ENCODE measurements at regions not wholly inside any gene's neighbourhood (a gene's known extent, or its start where the extent isn't known, plus 50 kb on each side); places are given as distances from the start of the nearest gene placed in this dataset.

DNA sequence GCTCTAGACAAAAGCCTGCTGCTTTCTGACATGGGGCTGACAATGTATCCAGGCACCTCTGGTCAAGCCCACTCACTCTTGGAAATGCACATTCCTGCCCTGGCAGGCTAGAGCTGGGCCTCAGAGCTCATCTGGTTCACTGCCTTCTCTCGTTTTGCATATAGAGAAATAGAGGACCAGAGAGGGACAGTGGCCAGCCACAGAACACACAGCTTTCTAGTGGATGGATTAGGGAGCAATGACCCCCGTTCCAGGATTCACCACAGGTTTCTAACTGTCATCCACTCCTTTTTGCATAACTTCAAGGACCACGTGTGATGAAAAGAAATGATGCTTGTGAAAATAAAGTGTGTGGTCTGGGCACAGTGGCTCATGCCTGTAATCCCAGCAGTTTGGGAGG is 129.6 kb upstream of the IGSF21 start (continued):
- TF ChIP-seq BACH2 (CRISPR knock-in tag; IDR thresholded peaks at IDR 0.05; ENCODE audit: borderline replicate concordance) (no peak), ZNF8 (CRISPR knock-in tag; IDR thresholded peaks at IDR 0.05) (no peak), ZC3H10 (CRISPR knock-in tag; IDR thresholded peaks at IDR 0.05) (no peak)
- TF ChIP-seq, protein P1, sequence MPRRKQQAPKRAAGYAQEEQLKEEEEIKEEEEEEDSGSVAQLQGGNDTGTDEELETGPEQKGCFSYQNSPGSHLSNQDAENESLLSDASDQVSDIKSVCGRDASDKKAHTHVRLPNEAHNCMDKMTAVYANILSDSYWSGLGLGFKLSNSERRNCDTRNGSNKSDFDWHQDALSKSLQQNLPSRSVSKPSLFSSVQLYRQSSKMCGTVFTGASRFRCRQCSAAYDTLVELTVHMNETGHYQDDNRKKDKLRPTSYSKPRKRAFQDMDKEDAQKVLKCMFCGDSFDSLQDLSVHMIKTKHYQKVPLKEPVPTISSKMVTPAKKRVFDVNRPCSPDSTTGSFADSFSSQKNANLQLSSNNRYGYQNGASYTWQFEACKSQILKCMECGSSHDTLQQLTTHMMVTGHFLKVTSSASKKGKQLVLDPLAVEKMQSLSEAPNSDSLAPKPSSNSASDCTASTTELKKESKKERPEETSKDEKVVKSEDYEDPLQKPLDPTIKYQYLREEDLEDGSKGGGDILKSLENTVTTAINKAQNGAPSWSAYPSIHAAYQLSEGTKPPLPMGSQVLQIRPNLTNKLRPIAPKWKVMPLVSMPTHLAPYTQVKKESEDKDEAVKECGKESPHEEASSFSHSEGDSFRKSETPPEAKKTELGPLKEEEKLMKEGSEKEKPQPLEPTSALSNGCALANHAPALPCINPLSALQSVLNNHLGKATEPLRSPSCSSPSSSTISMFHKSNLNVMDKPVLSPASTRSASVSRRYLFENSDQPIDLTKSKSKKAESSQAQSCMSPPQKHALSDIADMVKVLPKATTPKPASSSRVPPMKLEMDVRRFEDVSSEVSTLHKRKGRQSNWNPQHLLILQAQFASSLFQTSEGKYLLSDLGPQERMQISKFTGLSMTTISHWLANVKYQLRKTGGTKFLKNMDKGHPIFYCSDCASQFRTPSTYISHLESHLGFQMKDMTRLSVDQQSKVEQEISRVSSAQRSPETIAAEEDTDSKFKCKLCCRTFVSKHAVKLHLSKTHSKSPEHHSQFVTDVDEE (CRISPR knock-in tag; IDR thresholded peaks at IDR 0.05), result no peak

DNA sequence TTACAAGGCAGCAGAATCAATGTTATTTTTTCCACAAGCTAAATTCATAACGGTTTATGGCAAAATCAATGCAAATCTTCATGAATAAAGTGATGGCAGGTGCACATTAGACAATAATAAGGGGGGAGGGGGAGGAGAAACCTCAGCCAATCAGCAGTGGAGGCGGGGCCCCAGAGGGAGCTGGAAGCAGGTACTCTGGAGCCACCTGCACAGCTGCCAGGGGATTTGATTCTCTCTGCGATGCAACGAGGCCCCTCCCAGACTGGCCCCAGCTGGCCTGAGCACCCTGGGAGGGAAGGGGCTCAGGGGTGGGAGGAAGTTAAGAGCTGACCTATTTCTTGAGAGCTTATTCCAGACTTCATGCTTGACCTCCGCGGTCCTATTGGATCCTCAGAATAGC is 127.8 kb upstream of the IGSF21 start:
- no peak for ATAC-seq

GRCh38 chr1:17982197-17982596 is 125.4 kb upstream of the IGSF21 start:
- ATAC-seq, result no peak
- TF ChIP-seq RARB (CRISPR knock-in tag; IDR thresholded peaks at IDR 0.05) (no peak), POU6F1 (CRISPR knock-in tag; IDR thresholded peaks at IDR 0.05; ENCODE audit: borderline replicate concordance, low read depth) (no peak), CSDC2 (CRISPR knock-in tag; IDR thresholded peaks at IDR 0.05) (no peak), SNAI2 (CRISPR knock-in tag; IDR thresholded peaks at IDR 0.05) (no peak), ZFP3 (CRISPR knock-in tag; IDR thresholded peaks at IDR 0.05) (no peak), GLIS3 (CRISPR knock-in tag; IDR thresholded peaks at IDR 0.05) (no peak), ZC3H10 (CRISPR knock-in tag; IDR thresholded peaks at IDR 0.05) (no peak), ARNTL (CRISPR knock-in tag; IDR thresholded peaks at IDR 0.05; ENCODE audit: borderline replicate concordance, low read depth) (no peak)
- TF ChIP-seq, protein P2, sequence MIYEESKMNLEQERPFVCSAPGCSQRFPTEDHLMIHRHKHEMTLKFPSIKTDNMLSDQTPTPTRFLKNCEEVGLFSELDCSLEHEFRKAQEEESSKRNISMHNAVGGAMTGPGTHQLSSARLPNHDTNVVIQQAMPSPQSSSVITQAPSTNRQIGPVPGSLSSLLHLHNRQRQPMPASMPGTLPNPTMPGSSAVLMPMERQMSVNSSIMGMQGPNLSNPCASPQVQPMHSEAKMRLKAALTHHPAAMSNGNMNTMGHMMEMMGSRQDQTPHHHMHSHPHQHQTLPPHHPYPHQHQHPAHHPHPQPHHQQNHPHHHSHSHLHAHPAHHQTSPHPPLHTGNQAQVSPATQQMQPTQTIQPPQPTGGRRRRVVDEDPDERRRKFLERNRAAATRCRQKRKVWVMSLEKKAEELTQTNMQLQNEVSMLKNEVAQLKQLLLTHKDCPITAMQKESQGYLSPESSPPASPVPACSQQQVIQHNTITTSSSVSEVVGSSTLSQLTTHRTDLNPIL (CRISPR knock-in tag; IDR thresholded peaks at IDR 0.05; ENCODE audit: low read depth), result no peak

More for the DNA sequence above, 127.8 kb upstream of the IGSF21 start:
- no peak for TF ChIP-seq RARB (CRISPR knock-in tag; IDR thresholded peaks at IDR 0.05)

- no peak for ATAC-seq
- TF ChIP-seq ZNF8 (CRISPR knock-in tag; IDR thresholded peaks at IDR 0.05) (no peak), ARNTL (CRISPR knock-in tag; IDR thresholded peaks at IDR 0.05; ENCODE audit: borderline replicate concordance, low read depth) (no peak), ESRRG (CRISPR knock-in tag; IDR thresholded peaks at IDR 0.05) (no peak), ZNF565 (CRISPR knock-in tag; conservative IDR thresholded peaks at IDR 0.05; ENCODE audit: low read depth) (no peak), ZFP3 (CRISPR knock-in tag; IDR thresholded peaks at IDR 0.05) (no peak), PPARA (CRISPR knock-in tag; IDR thresholded peaks at IDR 0.05; ENCODE audit: borderline replicate concordance) (no peak), ISL1 (CRISPR knock-in tag; IDR thresholded peaks at IDR 0.05) (no peak), TOX (CRISPR knock-in tag; IDR thresholded peaks at IDR 0.05; ENCODE audit: borderline replicate concordance) (no peak), ZFP30 (CRISPR knock-in tag; IDR thresholded peaks at IDR 0.05) (no peak), TCF4 (CRISPR knock-in tag; IDR thresholded peaks at IDR 0.05; ENCODE audit: borderline replicate concordance) (no peak)
Measured at GRCh38 chr1:17984583-17984982, 123.0 kb upstream of the IGSF21 start.

DNA sequence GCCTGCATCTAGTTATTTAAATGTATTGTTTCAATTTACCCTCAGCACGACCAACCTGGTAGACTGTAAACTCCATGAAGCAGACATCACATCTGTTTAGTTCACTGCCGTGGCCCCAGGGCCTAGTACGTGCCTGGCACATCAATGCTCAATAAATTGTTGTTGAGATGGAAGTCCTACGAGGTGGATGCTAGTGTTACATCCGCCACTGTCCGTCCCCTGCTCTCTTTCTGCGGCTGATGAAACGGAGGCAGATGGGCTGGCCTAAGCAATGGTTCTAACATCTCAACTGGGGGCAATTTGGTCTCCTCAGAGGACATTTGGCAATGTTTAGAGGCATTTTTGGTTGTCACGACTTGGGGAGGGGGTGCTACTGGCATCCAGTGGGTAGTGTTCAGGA is 121.4 kb upstream of the IGSF21 start:
- no peak for ATAC-seq
- TF ChIP-seq RARB (CRISPR knock-in tag; IDR thresholded peaks at IDR 0.05) (no peak), ZNF8 (CRISPR knock-in tag; IDR thresholded peaks at IDR 0.05) (no peak), BACH2 (CRISPR knock-in tag; IDR thresholded peaks at IDR 0.05; ENCODE audit: borderline replicate concordance) (no peak), PPARA (CRISPR knock-in tag; IDR thresholded peaks at IDR 0.05; ENCODE audit: borderline replicate concordance) (no peak), ZNF565 (CRISPR knock-in tag; conservative IDR thresholded peaks at IDR 0.05; ENCODE audit: low read depth) (no peak), ZFP30 (CRISPR knock-in tag; IDR thresholded peaks at IDR 0.05) (no peak), GLIS3 (CRISPR knock-in tag; IDR thresholded peaks at IDR 0.05) (no peak), CSDC2 (CRISPR knock-in tag; IDR thresholded peaks at IDR 0.05) (no peak), OSR1 (CRISPR knock-in tag; IDR thresholded peaks at IDR 0.05) (no peak), SNAI2 (CRISPR knock-in tag; IDR thresholded peaks at IDR 0.05) (no peak), POU6F1 (CRISPR knock-in tag; IDR thresholded peaks at IDR 0.05; ENCODE audit: borderline replicate concordance, low read depth) (no peak), ZC3H10 (CRISPR knock-in tag; IDR thresholded peaks at IDR 0.05) (no peak), ZNF70 (CRISPR knock-in tag; IDR thresholded peaks at IDR 0.05) (no peak), TCF4 (CRISPR knock-in tag; IDR thresholded peaks at IDR 0.05; ENCODE audit: borderline replicate concordance) (no peak), ARNTL (CRISPR knock-in tag; IDR thresholded peaks at IDR 0.05; ENCODE audit: borderline replicate concordance, low read depth) (no peak)
- TF ChIP-seq, protein P3, sequence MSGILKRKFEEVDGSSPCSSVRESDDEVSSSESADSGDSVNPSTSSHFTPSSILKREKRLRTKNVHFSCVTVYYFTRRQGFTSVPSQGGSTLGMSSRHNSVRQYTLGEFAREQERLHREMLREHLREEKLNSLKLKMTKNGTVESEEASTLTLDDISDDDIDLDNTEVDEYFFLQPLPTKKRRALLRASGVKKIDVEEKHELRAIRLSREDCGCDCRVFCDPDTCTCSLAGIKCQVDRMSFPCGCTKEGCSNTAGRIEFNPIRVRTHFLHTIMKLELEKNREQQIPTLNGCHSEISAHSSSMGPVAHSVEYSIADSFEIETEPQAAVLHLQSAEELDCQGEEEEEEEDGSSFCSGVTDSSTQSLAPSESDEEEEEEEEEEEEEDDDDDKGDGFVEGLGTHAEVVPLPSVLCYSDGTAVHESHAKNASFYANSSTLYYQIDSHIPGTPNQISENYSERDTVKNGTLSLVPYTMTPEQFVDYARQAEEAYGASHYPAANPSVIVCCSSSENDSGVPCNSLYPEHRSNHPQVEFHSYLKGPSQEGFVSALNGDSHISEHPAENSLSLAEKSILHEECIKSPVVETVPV (CRISPR knock-in tag; IDR thresholded peaks at IDR 0.05), result no peak
- TF ChIP-seq, protein P1 (CRISPR knock-in tag; IDR thresholded peaks at IDR 0.05), result no peak
